HG02981 (cell line): ENCODE measurements at regions not wholly inside any gene's neighbourhood (a gene's known extent, or its start where the extent isn't known, plus 50 kb on each side); places are given as distances from the start of the nearest gene placed in this dataset.

Experiments
- ATAC-seq: cut with Tn5 transposase; IDR thresholded peaks from one replicate; pipeline ENCODE4 v1.9.1; 2021; ENCODE audit warnings: mild to moderate bottlenecking, moderate library complexity; ENCODE audit not compliant: unreplicated experiment

DNA sequence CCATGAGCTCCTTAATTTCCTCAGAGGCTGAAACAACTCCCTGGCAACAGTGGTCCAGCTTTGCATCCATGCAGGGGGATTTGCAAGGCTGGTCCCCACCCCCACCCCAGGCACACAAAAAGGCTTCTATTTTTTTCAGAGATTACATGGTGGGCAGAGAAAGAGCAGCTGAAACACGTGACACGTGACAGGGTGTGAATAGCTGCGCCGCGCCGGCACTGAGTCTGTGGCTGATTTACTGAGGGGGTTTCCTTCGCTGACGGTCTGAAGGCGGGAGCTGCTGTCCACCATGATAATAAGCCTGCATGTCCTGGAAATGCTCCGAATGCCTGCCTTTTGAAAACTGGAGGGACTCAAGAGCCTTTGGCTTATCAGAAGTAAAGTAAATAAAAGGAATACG lies 50.7 kb upstream of the APCDD1 start:
- no peak for ATAC-seq

DNA sequence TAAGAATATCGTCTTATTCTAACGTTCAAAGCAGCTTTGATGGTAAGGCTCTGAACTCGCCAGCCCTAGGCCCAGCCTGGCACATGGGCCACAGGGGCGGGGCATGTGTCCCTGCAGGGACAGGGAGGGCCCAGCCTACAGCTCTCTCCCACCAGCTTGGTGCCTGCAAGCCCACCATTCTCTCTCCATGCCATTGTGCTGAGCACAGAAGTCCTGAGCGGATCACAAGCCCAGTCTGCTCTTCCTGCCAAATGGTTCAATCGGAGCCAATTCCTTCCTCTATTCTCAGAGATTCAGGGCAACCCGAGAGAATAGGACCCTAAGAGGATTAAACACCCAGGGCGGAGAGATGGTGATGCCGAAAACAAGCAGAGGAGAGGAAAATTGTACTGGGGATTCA lies 50.3 kb upstream of the APCDD1 start:
- no peak for ATAC-seq
